HG03354 (cell line): ENCODE measurements at regions not wholly inside any gene's neighbourhood (a gene's known extent, or its start where the extent isn't known, plus 50 kb on each side); places are given as distances from the start of the nearest gene placed in this dataset.
"Not testable (repeated sequence)": the region's sequence is repeated elsewhere in the genome, so short reads cannot be mapped to it uniquely, and the experiment has no call there.

Experiments
- ATAC-seq: cut with Tn5 transposase; IDR thresholded peaks from one replicate; pipeline ENCODE4 v1.9.1; 2021; ENCODE audit warnings: mild to moderate bottlenecking; ENCODE audit not compliant: unreplicated experiment, poor library complexity, severe bottlenecking

GRCh38 chr7:67453580-67454380 is 457.1 kb downstream of the TYW1 start:
- no peak for ATAC-seq

GRCh38 chr7:67455508-67455907 is 458.9 kb downstream of the TYW1 start:
- no peak for ATAC-seq

DNA sequence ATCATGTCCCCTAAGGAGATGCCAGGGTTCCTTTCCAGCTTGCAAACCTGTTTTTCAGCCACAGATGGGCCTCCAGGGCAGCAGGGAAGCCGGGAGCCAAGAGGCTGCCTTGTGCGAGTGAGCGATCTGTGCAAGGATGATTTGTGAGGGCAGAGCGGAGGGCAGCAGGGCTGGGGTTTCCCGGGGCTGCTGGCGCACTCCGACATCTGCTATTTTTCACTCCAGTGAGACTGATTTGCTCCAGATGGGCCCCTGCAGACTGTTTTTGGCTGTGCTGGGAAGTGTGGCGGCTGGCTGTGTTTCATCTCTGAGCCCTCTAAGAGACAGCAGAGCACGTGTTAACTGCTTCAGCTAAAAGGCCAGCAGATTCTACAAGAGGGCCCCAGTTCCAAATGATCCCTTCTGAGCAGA is 466.2 kb downstream of the TYW1 start:
- ATAC-seq: no peak

- ATAC-seq: no peak
These were observed 466.7 kb downstream of the TYW1 start for GRCh38 chr7:67463316-67463715.

- ATAC-seq: no peak
These were observed 467.4 kb downstream of the TYW1 start for GRCh38 chr7:67463983-67464382.

- no peak for ATAC-seq
These were observed 469.5 kb downstream of the TYW1 start for GRCh38 chr7:67466109-67466508.

DNA sequence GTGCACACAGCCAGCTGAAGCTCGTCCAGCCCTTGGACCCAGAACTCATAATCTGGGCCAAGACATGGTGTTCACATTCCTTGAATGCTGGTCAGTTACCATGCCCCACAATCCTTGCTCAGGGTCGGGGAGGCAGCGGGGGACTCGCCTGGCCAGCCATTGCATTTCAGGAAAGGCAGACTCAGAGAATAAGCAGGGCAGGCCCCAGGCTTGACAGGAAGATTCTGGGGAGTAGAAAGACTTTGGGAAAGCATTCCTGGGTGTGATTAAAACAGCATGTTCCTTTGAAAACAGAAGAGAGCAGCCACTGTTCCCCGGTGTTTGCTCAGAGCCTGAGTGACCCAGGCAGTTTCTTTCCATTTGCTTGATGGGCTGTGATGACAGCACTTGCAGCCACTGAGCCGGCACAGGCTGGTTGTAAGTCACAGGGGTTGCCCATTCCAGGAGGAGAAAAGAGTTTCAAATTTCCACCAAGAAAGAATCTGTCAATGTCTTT is 473.7 kb downstream of the TYW1 start:
- ATAC-seq: no peak

- ATAC-seq: no peak
These were observed 478.7 kb downstream of the TYW1 start for GRCh38 chr7:67475293-67475692.

GRCh38 chr7:67478066-67478465 is 481.4 kb downstream of the TYW1 start:
- no peak for ATAC-seq

DNA sequence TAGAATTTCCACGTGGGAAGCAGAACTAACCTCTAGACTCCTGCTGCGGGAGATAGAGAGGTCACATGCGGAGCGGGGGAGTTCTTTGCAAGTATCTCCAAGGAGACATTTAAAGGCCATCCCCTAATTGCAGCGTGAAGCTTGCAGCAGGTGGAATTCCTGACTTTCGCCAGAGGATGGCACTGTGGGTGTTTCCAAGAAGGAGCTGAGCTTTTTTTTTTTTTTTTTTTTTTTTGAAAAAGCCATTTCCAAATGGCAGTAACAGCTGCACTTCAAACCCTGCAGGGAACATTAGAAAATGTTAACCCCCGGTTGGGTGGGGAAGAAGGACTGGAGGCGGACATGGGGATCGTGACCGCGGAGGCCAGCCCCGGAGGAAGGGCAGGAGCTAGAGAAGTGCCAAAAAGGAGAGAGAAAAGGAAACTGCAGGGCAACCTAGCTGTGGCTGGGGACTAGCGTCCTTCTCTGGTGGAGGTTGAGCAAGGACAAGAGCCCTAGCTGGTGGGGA is 487.7 kb downstream of the TYW1 start:
- no peak for ATAC-seq

GRCh38 chr7:67486401-67486800 is 489.8 kb downstream of the TYW1 start:
- no peak for ATAC-seq

GRCh38 chr7:67487316-67487715 is 490.7 kb downstream of the TYW1 start:
- no peak for ATAC-seq

DNA sequence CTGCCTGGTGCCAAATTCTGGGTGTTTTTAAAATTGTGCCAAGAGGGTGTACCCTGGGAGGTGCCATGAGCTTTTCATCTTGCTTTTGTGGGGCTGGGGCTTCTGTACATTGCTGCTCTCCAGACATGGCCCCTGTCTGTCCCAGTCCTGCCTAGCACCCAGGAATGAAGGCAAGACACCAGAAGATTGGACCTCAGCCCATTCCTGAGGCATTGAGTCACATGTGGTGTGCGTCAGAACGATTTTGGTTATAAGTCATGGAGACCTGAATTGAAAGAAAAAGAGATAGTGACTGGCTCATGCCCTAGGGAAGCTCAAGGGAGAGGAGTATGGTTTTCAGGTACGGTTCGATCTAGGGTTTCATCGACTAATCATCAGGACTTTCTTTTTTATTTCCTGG is 493.2 kb downstream of the TYW1 start:
- ATAC-seq: no peak

GRCh38 chr7:67493366-67493765 is 496.7 kb downstream of the TYW1 start:
- no peak for ATAC-seq

DNA sequence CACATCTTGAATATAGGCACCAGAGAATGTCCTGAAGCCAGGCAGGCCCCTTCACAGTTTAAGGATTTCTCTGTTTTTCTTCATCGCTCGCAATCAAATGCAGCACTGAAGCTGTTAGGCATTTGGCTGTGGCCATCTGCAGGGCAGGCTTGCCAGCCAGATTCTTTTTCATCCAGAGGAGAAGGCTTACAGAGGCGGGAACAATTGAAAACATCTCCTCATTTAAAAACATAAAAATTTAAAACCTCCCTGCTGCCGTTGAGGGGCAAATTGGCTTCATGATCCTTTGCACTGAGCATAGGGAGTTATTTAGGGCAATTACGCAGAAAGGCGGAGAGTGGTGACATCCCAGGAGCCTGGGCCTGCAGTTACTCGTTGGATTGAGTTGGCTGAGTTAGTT is 500.0 kb downstream of the TYW1 start:
- ATAC-seq: no peak

GRCh38 chr7:67497914-67498313 is 501.3 kb downstream of the TYW1 start:
- ATAC-seq: not testable (repeated sequence)

GRCh38 chr7:67502929-67503328 is 506.3 kb downstream of the TYW1 start:
- ATAC-seq: no peak

- no peak for ATAC-seq
These were observed 508.8 kb downstream of the TYW1 start for GRCh38 chr7:67505449-67505848.

DNA sequence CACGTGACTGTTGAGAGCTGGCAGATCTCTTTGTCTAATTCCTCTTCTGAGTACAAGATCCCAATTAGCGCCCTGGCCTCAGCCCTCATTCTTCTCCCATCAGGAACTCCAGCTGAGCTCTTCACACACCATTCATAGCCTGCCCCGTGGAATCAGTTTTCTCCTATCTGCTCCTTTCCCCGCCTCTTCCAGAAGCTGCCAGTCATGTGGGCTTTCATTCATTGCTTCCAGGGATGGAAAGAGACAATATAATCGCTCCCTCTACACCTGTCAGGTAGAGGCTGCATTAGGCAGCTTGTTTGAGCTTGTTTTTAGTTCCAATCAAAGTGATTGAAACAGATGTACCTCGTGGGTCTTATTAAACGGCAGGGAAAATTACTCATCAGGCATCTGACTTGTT is 515.8 kb downstream of the TYW1 start:
- no peak for ATAC-seq

GRCh38 chr7:67518580-67518979 is 521.9 kb downstream of the TYW1 start:
- ATAC-seq: no peak

- ATAC-seq: no peak
These were observed 522.5 kb downstream of the TYW1 start for GRCh38 chr7:67519171-67519570.

- no peak for ATAC-seq
These were observed 525.9 kb downstream of the TYW1 start for GRCh38 chr7:67522504-67522903.
